ENCODE measurements at regions not wholly inside any gene's neighbourhood (a gene's known extent, or its start where the extent isn't known, plus 50 kb on each side); places are given as distances from the start of the nearest gene placed in this dataset.

GRCh38 chr1:185512442-185512841 is 195.4 kb upstream of the IVNS1ABP start:
- Histone ChIP-seq H3K4me1 (ENCODE audit: control insufficient read depth, extremely low read depth, insufficient read depth, low read length) (no peaks in the 10 kb centered on the region), H3K9me3 (replicated peaks; ENCODE audit: control insufficient read depth, insufficient read depth, low read length) (no peaks in the 10 kb centered on the region), H3K9me1 (replicated peaks; ENCODE audit: control insufficient read depth, extremely low read depth, insufficient read depth, low read length) (no peaks in the 10 kb centered on the region), H3K36me3 (ENCODE audit: control insufficient read depth in 2 of 2, extremely low read depth in 1 of 2, insufficient read depth in 2 of 2, low read length in 2 of 2) (no peaks in the 10 kb centered on the region), H3K4me3 (replicated peaks in 1 of 3; ENCODE audit: insufficient read depth in 1 of 3, low read depth in 1 of 3, low read length in 3 of 3) (no peak overlapping the region), H3K9ac (replicated peaks; ENCODE audit: extremely low read depth, insufficient read depth, low read length) (no peak overlapping the region), H4K20me1 (replicated peaks; ENCODE audit: control insufficient read depth, extremely low read depth, insufficient read depth, low read length) (no peaks in the 10 kb centered on the region), H3K4me2 (ENCODE audit: insufficient read depth, low read length) (no peak overlapping the region), H3K79me2 (ENCODE audit: control insufficient read depth, insufficient read depth, low read length) (no peaks in the 10 kb centered on the region), H2AFZ (ENCODE audit: low read depth, low read length) (no peak overlapping the region), H3K27me3 (ENCODE audit: control insufficient read depth in 2 of 2, insufficient read depth in 2 of 2, low read length in 2 of 2) (no peaks in the 10 kb centered on the region), H3K27ac (ENCODE audit: insufficient read depth, low read depth, low read length) (no peak overlapping the region)
- BruUV-seq (replicated peaks): no TSS peak
- intact Hi-C loops (cut with micrococcal nuclease) (no loop called here), dilution Hi-C loops (cut with MboI; ENCODE audit: extremely low pct_ligation_motif_present, low sequenced_read_pairs) (no loop called here)
- DNase-seq (ENCODE audit: low read depth, low spot score) (no peak), FAIRE-seq (no peak)
- CTCF ChIA-PET: interaction anchor here (0.6 kb wide), 1 partner anchor 38 kb away, joined by 3 read pairs; no protein-coding TSS in a partner anchor
- POLR2A ChIA-PET: no interaction called here
- TF ChIP-seq POLR2A (IDR thresholded peaks at IDR 0.05; ENCODE audit: low read depth, low read length) (no peak), MYC (IDR thresholded peaks at IDR 0.05; ENCODE audit: low read depth, low read length) (no peak), POLR2AphosphoS5 (IDR thresholded peaks at IDR 0.05; ENCODE audit: insufficient read depth, low read depth, low read length) (no peak), MAX (IDR thresholded peaks at IDR 0.05; ENCODE audit: insufficient read depth, insufficient read length) (no peak), JUN (IDR thresholded peaks at IDR 0.05; ENCODE audit: borderline replicate concordance, insufficient read depth, insufficient read length, low read depth) (no peak), EZH2 (IDR thresholded peaks at IDR 0.05; ENCODE audit: borderline replicate concordance, low read depth, low read length, severe bottlenecking) (no peak), CTCF (IDR thresholded peaks at IDR 0.05; ENCODE audit: extremely low read depth in 1 of 2, insufficient read depth in 1 of 2, low read depth in 1 of 2, low read length in 2 of 2) (no peak), FOS (IDR thresholded peaks at IDR 0.05; ENCODE audit: borderline replicate concordance, insufficient read depth, low read length) (no peak), GATA2 (IDR thresholded peaks at IDR 0.05; ENCODE audit: insufficient read depth, insufficient read length, low read depth, low read length) (no peak)

Data from endothelial cell of umbilical vein (primary cell).